ENCODE measurements at regions not wholly inside any gene's neighbourhood (a gene's known extent, or its start where the extent isn't known, plus 50 kb on each side); places are given as distances from the start of the nearest gene placed in this dataset.

DNA sequence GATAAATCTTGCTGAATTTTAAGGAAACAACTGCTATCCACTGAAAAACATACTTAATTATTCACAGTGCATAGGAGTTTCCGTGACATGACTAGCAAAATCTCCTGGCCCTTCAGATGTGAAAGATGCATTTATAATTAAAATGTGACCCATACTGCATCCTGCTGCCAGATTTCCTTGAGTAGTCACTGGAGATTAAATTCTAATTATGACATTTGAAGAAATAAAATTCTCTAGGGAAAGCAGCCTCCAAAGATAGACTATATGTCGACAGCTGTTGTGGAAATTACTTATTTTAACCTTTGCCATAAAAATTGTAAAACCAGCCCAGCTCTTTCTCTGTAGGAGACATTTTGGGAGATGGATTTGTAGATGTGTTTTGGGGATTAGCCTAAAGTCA lies 193.6 kb upstream of the SMC2 start (continued):
- TF ChIP-seq, protein P1, sequence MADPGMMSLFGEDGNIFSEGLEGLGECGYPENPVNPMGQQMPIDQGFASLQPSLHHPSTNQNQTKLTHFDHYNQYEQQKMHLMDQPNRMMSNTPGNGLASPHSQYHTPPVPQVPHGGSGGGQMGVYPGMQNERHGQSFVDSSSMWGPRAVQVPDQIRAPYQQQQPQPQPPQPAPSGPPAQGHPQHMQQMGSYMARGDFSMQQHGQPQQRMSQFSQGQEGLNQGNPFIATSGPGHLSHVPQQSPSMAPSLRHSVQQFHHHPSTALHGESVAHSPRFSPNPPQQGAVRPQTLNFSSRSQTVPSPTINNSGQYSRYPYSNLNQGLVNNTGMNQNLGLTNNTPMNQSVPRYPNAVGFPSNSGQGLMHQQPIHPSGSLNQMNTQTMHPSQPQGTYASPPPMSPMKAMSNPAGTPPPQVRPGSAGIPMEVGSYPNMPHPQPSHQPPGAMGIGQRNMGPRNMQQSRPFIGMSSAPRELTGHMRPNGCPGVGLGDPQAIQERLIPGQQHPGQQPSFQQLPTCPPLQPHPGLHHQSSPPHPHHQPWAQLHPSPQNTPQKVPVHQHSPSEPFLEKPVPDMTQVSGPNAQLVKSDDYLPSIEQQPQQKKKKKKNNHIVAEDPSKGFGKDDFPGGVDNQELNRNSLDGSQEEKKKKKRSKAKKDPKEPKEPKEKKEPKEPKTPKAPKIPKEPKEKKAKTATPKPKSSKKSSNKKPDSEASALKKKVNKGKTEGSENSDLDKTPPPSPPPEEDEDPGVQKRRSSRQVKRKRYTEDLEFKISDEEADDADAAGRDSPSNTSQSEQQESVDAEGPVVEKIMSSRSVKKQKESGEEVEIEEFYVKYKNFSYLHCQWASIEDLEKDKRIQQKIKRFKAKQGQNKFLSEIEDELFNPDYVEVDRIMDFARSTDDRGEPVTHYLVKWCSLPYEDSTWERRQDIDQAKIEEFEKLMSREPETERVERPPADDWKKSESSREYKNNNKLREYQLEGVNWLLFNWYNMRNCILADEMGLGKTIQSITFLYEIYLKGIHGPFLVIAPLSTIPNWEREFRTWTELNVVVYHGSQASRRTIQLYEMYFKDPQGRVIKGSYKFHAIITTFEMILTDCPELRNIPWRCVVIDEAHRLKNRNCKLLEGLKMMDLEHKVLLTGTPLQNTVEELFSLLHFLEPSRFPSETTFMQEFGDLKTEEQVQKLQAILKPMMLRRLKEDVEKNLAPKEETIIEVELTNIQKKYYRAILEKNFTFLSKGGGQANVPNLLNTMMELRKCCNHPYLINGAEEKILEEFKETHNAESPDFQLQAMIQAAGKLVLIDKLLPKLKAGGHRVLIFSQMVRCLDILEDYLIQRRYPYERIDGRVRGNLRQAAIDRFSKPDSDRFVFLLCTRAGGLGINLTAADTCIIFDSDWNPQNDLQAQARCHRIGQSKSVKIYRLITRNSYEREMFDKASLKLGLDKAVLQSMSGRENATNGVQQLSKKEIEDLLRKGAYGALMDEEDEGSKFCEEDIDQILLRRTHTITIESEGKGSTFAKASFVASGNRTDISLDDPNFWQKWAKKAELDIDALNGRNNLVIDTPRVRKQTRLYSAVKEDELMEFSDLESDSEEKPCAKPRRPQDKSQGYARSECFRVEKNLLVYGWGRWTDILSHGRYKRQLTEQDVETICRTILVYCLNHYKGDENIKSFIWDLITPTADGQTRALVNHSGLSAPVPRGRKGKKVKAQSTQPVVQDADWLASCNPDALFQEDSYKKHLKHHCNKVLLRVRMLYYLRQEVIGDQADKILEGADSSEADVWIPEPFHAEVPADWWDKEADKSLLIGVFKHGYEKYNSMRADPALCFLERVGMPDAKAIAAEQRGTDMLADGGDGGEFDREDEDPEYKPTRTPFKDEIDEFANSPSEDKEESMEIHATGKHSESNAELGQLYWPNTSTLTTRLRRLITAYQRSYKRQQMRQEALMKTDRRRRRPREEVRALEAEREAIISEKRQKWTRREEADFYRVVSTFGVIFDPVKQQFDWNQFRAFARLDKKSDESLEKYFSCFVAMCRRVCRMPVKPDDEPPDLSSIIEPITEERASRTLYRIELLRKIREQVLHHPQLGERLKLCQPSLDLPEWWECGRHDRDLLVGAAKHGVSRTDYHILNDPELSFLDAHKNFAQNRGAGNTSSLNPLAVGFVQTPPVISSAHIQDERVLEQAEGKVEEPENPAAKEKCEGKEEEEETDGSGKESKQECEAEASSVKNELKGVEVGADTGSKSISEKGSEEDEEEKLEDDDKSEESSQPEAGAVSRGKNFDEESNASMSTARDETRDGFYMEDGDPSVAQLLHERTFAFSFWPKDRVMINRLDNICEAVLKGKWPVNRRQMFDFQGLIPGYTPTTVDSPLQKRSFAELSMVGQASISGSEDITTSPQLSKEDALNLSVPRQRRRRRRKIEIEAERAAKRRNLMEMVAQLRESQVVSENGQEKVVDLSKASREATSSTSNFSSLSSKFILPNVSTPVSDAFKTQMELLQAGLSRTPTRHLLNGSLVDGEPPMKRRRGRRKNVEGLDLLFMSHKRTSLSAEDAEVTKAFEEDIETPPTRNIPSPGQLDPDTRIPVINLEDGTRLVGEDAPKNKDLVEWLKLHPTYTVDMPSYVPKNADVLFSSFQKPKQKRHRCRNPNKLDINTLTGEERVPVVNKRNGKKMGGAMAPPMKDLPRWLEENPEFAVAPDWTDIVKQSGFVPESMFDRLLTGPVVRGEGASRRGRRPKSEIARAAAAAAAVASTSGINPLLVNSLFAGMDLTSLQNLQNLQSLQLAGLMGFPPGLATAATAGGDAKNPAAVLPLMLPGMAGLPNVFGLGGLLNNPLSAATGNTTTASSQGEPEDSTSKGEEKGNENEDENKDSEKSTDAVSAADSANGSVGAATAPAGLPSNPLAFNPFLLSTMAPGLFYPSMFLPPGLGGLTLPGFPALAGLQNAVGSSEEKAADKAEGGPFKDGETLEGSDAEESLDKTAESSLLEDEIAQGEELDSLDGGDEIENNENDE (IDR thresholded peaks at IDR 0.05; ENCODE audit: insufficient replicate concordance, low read length): no peak
- TF ChIP-seq YY1 (IDR thresholded peaks at IDR 0.05; ENCODE audit: low read depth, low read length) (no peak), TBP (IDR thresholded peaks at IDR 0.05; ENCODE audit: low read depth, low read length) (no peak), TAF7 (optimal IDR thresholded peaks at IDR 0.05; ENCODE audit: borderline replicate concordance, low read depth, low read length) (no peak), CHD2 (IDR thresholded peaks at IDR 0.05; ENCODE audit: low read length) (no peak), BACH1 (IDR thresholded peaks at IDR 0.05; ENCODE audit: low read length) (no peak), RBBP5 (IDR thresholded peaks at IDR 0.05; ENCODE audit: borderline replicate concordance, low read depth, low read length) (no peak), EP300 (IDR thresholded peaks at IDR 0.05; ENCODE audit: borderline replicate concordance in 1 of 2, low read depth in 2 of 2, low read length in 2 of 2) (no peak), FOSL1 (IDR thresholded peaks at IDR 0.05; ENCODE audit: insufficient read depth, low read depth, low read length) (no peak)
- TF ChIP-seq, protein P2, sequence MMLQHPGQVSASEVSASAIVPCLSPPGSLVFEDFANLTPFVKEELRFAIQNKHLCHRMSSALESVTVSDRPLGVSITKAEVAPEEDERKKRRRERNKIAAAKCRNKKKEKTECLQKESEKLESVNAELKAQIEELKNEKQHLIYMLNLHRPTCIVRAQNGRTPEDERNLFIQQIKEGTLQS (IDR thresholded peaks at IDR 0.05; ENCODE audit: insufficient read depth, low read depth, low read length): no peak
